Astrocyte (in vitro differentiated cells and primary cell): ENCODE measurements at regions not wholly inside any gene's neighbourhood (a gene's known extent, or its start where the extent isn't known, plus 50 kb on each side); places are given as distances from the start of the nearest gene placed in this dataset.

Experiments used
- DNase-seq: peaks from one replicate; pipeline ENCODE4 v3.0.0-alpha.2; 2010; ENCODE audit warnings: low read depth
- FAIRE-seq: peaks from 2 replicates; lab custom pipeline; 2011; peaks lifted over from hg19 to GRCh38; lab: Jason Lieb, UNC
- H2AFZ ChIP-seq: 2 replicates; pipeline ENCODE4 v1.6.0; 2012; ENCODE audit warnings: low read depth, low read length, inconsistent platforms
- H3K27ac ChIP-seq: 2 replicates; pipeline ENCODE4 v1.5.1; 2011; ENCODE audit warnings: low read depth, low read length, inconsistent platforms
- H3K27me3 ChIP-seq: 2 replicates; pipeline ENCODE4 v1.6.0; 2011; ENCODE audit warnings: low read length, inconsistent platforms; ENCODE audit not compliant: insufficient read depth
- H3K36me3 ChIP-seq: 2 replicates; pipeline ENCODE4 v1.5.1; 2011; ENCODE audit warnings: low read length, inconsistent platforms; ENCODE audit not compliant: insufficient read depth
- H3K4me1 ChIP-seq: 2 replicates; pipeline ENCODE4 v1.5.1; 2011; ENCODE audit warnings: low read length, inconsistent platforms; ENCODE audit not compliant: insufficient read depth
- H3K4me2 ChIP-seq: 2 replicates; pipeline ENCODE4 v1.6.0; 2012; ENCODE audit warnings: low read length, inconsistent platforms
- H3K4me3 ChIP-seq: 2 replicates; pipeline ENCODE4 v1.5.1; 2011; ENCODE audit warnings: low read depth, mild to moderate bottlenecking, low read length, inconsistent platforms; ENCODE audit not compliant: insufficient read depth
- H3K79me2 ChIP-seq: 2 replicates; pipeline ENCODE4 v1.6.0; 2012; ENCODE audit warnings: mild to moderate bottlenecking, low read length, inconsistent platforms; ENCODE audit not compliant: insufficient read depth
- H3K9ac ChIP-seq: 2 replicates; pipeline ENCODE4 v1.6.0; 2012; ENCODE audit warnings: mild to moderate bottlenecking, low read length, inconsistent platforms
- H3K9me3 ChIP-seq: 2 replicates; pipeline ENCODE4 v1.5.1; 2012; ENCODE audit warnings: low read depth, mild to moderate bottlenecking, low read length, inconsistent platforms; ENCODE audit not compliant: insufficient read depth
- H4K20me1 ChIP-seq: 2 replicates; pipeline ENCODE4 v1.6.0; 2012; ENCODE audit warnings: low read length, inconsistent platforms; ENCODE audit not compliant: insufficient read depth
- H3K27ac Mint-ChIP-seq: one replicate; pipeline ENCODE4 v1.8.0; 2021; ENCODE audit warnings: mild to moderate bottlenecking, mixed read lengths; ENCODE audit not compliant: unreplicated experiment
- H3K27me3 Mint-ChIP-seq: one replicate; pipeline ENCODE4 v1.8.0; 2021; ENCODE audit warnings: low read depth, mixed read lengths; ENCODE audit not compliant: unreplicated experiment
- H3K36me3 Mint-ChIP-seq: one replicate; pipeline ENCODE4 v1.8.0; 2021; ENCODE audit warnings: low read depth, mixed read lengths; ENCODE audit not compliant: unreplicated experiment
- H3K4me1 Mint-ChIP-seq: one replicate; pipeline ENCODE4 v1.8.0; 2021; ENCODE audit warnings: low read depth, mixed read lengths; ENCODE audit not compliant: unreplicated experiment
- H3K4me3 Mint-ChIP-seq: one replicate; pipeline ENCODE4 v1.8.0; 2021; ENCODE audit warnings: mild to moderate bottlenecking, moderate library complexity, mixed read lengths; ENCODE audit not compliant: unreplicated experiment
- H3K9me3 Mint-ChIP-seq: one replicate; pipeline ENCODE4 v1.8.0; 2021; ENCODE audit warnings: mild to moderate bottlenecking, mixed read lengths; ENCODE audit not compliant: unreplicated experiment
- EZH2 ChIP-seq: IDR thresholded peaks from 2 replicates; pipeline ENCODE4 v1.6.1; 2012; ENCODE audit warnings: mild to moderate bottlenecking, low read length, inconsistent platforms; ENCODE audit not compliant: insufficient read depth
- TF ChIP-seq, protein P1 (sequence below): IDR thresholded peaks from 2 replicates; pipeline ENCODE4 v1.5.1; 2011; ENCODE audit warnings: low read depth, mild to moderate bottlenecking, inconsistent platforms, low read length, moderate library complexity; ENCODE audit not compliant: insufficient read depth

DNA sequence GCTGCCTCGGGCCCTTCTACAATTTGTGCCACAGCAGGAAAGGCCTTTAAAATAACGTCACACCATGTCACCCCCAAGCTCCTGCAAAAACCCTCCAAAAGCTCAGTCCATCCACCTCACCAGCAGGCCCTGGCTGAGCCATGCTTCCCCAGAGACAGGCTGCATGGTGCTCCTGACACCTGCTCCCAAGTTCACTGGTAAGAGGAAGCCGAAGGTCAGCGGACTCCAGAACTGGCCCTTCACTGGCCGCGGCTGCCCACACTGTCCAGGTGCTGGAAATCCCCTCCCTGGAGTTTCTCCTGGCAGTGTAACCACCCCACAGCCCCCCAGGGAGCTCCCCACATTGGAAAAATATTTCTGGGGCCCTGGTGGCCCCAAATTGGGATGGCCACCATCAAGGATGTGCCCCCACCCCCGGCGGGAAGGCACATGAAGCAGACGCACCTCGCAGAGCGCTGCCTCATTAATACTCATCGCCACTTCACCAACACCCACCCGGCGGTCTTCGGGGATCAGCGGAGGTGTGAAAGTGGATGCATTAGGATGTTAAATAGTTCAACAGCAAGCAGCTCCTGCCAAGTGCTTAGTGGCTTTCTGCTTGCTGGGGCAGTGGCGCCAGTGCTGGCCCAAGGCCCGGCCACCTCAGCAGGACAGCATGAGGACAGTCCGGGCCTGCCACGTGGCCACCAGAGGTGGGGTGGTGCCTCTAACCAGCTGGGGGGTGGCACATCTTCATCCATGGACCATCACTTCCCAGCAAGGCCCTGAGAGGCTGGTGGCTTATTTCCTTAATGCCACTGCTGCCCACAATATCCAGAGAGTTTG, 146.1 kb upstream of the IQSEC1 start:
- Mint-ChIP-seq H3K27me3 (no peaks in the 10 kb centered on the region), H3K9me3 (no peaks in the 10 kb centered on the region), H3K4me3 (no peak overlapping the region), H3K4me1 (peaks cover 29% of the 10 kb centered on the region), H3K36me3 (no peaks in the 10 kb centered on the region), H3K27ac (peak overlapping the region; percentile 95)
- no peak for DNase-seq
- Histone ChIP-seq H3K4me3 (no peak overlapping the region), H4K20me1 (no peaks in the 10 kb centered on the region), H3K4me2 (peak overlapping the region; percentile 32), H3K4me1 (peaks cover 29% of the 10 kb centered on the region), H3K9me3 (no peaks in the 10 kb centered on the region), H3K9ac (peak overlapping the region; percentile 23), H3K36me3 (no peaks in the 10 kb centered on the region), H3K27ac (no peak overlapping the region), H3K79me2 (no peaks in the 10 kb centered on the region), H2AFZ (no peak overlapping the region), H3K27me3 (no peaks in the 10 kb centered on the region)
- TF ChIP-seq EZH2: no peak
- TF ChIP-seq, protein P1, sequence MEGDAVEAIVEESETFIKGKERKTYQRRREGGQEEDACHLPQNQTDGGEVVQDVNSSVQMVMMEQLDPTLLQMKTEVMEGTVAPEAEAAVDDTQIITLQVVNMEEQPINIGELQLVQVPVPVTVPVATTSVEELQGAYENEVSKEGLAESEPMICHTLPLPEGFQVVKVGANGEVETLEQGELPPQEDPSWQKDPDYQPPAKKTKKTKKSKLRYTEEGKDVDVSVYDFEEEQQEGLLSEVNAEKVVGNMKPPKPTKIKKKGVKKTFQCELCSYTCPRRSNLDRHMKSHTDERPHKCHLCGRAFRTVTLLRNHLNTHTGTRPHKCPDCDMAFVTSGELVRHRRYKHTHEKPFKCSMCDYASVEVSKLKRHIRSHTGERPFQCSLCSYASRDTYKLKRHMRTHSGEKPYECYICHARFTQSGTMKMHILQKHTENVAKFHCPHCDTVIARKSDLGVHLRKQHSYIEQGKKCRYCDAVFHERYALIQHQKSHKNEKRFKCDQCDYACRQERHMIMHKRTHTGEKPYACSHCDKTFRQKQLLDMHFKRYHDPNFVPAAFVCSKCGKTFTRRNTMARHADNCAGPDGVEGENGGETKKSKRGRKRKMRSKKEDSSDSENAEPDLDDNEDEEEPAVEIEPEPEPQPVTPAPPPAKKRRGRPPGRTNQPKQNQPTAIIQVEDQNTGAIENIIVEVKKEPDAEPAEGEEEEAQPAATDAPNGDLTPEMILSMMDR: no peak
- no peak for FAIRE-seq

DNA sequence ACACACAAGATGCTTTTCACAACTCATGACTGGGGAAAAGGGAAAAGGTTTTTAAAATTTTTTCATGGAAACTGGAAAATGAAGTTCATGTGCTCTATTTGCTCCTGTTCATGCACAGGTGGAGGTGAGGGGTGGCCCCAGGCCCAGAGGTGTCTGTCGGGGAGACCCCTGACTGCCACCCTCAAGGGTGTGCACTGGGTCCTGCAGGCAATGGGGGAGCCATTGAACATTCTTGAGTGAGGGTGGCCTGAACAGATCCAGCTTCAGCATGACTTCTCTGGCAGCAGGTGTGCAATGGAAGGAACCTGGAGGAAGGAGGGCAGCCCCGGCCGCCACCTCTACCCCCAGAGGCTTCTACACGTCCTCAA, 145.3 kb upstream of the IQSEC1 start:
- peak overlapping the region; percentile 50 for H3K4me3 Mint-ChIP-seq
- Histone ChIP-seq H3K4me2 (peak overlapping the region; percentile 32), H3K4me1 (peaks cover 29% of the 10 kb centered on the region), H3K4me3 (no peak overlapping the region), H4K20me1 (no peaks in the 10 kb centered on the region), H3K9ac (peak overlapping the region; percentile 23), H3K79me2 (no peaks in the 10 kb centered on the region), H3K9me3 (no peaks in the 10 kb centered on the region), H3K27ac (peak overlapping the region; percentile 43), H3K27me3 (no peaks in the 10 kb centered on the region), H3K36me3 (no peaks in the 10 kb centered on the region), H2AFZ (no peak overlapping the region)
- no peak for FAIRE-seq
- H3K4me1 Mint-ChIP-seq: peaks cover 28% of the 10 kb centered on the region
- TF ChIP-seq, protein P1: no peak
- TF ChIP-seq EZH2: no peak
- no peaks in the 10 kb centered on the region for H3K36me3 Mint-ChIP-seq
- H3K9me3 Mint-ChIP-seq: no peaks in the 10 kb centered on the region
- DNase-seq: no peak
- H3K27me3 Mint-ChIP-seq: no peaks in the 10 kb centered on the region
- peak overlapping the region; percentile 95 for H3K27ac Mint-ChIP-seq
